ENCODE measurements at regions not wholly inside any gene's neighbourhood (a gene's known extent, or its start where the extent isn't known, plus 50 kb on each side); places are given as distances from the start of the nearest gene placed in this dataset.
A peak's percentile ranks its signal among the peaks of the same experiment; 100 is the strongest.

DNA sequence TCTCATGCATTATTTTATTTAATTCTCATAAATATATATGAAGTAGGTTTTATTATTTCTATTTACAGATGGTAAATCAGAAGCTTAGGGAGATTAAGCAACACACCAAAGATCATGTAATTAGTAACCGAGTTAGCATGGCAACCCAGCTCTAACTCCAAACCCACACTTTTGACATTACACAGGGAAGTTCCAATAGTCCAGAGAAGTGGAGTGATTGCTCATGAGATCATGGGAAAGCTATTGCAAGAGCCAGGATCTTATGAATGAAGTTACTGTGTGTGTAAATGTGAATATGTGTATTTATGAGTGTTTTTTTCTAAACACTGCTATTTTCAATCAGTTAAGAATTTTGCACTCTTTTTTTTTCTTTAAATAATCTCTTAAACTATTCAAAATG lies 225.8 kb upstream of the KIRREL3 start:
- no peaks in the 10 kb centered on the region for H3K9me3 ChIP-seq (ENCODE audit: low read length)
- H3K9me2 ChIP-seq (ENCODE audit: insufficient read depth, low read length) = no peaks in the 10 kb centered on the region
- H3K4me3 ChIP-seq (ENCODE audit: low read length) = no peak overlapping the region
- TF ChIP-seq TAF1 (IDR thresholded peaks at IDR 0.05; ENCODE audit: low read depth) = no peak
- no peak for TF ChIP-seq RAD21 (conservative IDR thresholded peaks at IDR 0.05)
- TF ChIP-seq EZH2 (IDR thresholded peaks at IDR 0.05; ENCODE audit: borderline replicate concordance, insufficient read depth, low read length, poor library complexity, severe bottlenecking) = no peak
- TF ChIP-seq, protein P1, sequence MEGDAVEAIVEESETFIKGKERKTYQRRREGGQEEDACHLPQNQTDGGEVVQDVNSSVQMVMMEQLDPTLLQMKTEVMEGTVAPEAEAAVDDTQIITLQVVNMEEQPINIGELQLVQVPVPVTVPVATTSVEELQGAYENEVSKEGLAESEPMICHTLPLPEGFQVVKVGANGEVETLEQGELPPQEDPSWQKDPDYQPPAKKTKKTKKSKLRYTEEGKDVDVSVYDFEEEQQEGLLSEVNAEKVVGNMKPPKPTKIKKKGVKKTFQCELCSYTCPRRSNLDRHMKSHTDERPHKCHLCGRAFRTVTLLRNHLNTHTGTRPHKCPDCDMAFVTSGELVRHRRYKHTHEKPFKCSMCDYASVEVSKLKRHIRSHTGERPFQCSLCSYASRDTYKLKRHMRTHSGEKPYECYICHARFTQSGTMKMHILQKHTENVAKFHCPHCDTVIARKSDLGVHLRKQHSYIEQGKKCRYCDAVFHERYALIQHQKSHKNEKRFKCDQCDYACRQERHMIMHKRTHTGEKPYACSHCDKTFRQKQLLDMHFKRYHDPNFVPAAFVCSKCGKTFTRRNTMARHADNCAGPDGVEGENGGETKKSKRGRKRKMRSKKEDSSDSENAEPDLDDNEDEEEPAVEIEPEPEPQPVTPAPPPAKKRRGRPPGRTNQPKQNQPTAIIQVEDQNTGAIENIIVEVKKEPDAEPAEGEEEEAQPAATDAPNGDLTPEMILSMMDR (IDR thresholded peaks at IDR 0.05; ENCODE audit: poor library complexity, severe bottlenecking) = no peak
- TF ChIP-seq, protein P2, sequence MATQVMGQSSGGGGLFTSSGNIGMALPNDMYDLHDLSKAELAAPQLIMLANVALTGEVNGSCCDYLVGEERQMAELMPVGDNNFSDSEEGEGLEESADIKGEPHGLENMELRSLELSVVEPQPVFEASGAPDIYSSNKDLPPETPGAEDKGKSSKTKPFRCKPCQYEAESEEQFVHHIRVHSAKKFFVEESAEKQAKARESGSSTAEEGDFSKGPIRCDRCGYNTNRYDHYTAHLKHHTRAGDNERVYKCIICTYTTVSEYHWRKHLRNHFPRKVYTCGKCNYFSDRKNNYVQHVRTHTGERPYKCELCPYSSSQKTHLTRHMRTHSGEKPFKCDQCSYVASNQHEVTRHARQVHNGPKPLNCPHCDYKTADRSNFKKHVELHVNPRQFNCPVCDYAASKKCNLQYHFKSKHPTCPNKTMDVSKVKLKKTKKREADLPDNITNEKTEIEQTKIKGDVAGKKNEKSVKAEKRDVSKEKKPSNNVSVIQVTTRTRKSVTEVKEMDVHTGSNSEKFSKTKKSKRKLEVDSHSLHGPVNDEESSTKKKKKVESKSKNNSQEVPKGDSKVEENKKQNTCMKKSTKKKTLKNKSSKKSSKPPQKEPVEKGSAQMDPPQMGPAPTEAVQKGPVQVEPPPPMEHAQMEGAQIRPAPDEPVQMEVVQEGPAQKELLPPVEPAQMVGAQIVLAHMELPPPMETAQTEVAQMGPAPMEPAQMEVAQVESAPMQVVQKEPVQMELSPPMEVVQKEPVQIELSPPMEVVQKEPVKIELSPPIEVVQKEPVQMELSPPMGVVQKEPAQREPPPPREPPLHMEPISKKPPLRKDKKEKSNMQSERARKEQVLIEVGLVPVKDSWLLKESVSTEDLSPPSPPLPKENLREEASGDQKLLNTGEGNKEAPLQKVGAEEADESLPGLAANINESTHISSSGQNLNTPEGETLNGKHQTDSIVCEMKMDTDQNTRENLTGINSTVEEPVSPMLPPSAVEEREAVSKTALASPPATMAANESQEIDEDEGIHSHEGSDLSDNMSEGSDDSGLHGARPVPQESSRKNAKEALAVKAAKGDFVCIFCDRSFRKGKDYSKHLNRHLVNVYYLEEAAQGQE (IDR thresholded peaks at IDR 0.05; ENCODE audit: borderline replicate concordance) = no peak
- no peak for TF ChIP-seq SMC3 (conservative IDR thresholded peaks at IDR 0.05; ENCODE audit: poor library complexity)
- TF ChIP-seq POLR2AphosphoS5 (IDR thresholded peaks at IDR 0.05) = no peak
- TF ChIP-seq EP300 (conservative IDR thresholded peaks at IDR 0.05; ENCODE audit: poor library complexity, severe bottlenecking) = no peak
- TF ChIP-seq MXI1 (conservative IDR thresholded peaks at IDR 0.05; ENCODE audit: poor library complexity, severe bottlenecking) = no peak
- no peaks in the 10 kb centered on the region for H3F3A ChIP-seq (ENCODE audit: insufficient read depth, low read length, poor library complexity, severe bottlenecking)
- H3K9ac ChIP-seq (ENCODE audit: low read length) = no peak overlapping the region
- no peaks in the 10 kb centered on the region for H3K27me3 ChIP-seq (ENCODE audit: insufficient read depth, low read depth, low read length)
- no peaks in the 10 kb centered on the region for H3K79me2 ChIP-seq (replicated peaks; ENCODE audit: insufficient read depth, low read length)
- no peaks in the 10 kb centered on the region for H3K36me3 ChIP-seq (ENCODE audit: insufficient read depth, low read length)
- H2AFZ ChIP-seq (ENCODE audit: low read depth, low read length) = no peak overlapping the region
- no peak overlapping the region for H3K4me2 ChIP-seq (ENCODE audit: low read length)
- peak overlapping the region; percentile 51 for H3K27ac ChIP-seq (ENCODE audit: low read length)
- no peaks in the 10 kb centered on the region for H4K20me1 ChIP-seq (ENCODE audit: insufficient read depth)

DNA sequence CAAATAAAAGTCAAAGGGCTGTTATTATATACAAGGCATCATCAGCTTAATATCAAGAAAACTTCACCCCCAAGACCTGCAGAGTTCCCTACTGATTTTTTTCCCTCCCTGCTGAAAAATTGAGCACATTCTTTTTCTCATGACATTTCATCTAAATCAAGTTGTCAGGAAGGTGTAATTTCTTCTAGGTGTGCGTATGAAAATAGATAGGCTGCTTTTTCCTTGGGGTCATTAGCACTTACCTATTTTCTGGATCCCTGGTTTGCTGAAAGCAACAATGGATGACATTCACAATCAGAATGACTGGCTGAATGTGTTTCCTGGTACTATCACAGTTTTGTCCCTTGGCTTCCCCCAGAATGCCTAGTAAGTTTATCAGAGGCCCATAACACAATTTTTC lies 225.0 kb upstream of the KIRREL3 start:
- H3K9me2 ChIP-seq (ENCODE audit: insufficient read depth, low read length) = no peaks in the 10 kb centered on the region
- H3F3A ChIP-seq (ENCODE audit: insufficient read depth, low read length, poor library complexity, severe bottlenecking) = no peaks in the 10 kb centered on the region
- no peaks in the 10 kb centered on the region for H4K20me1 ChIP-seq (ENCODE audit: insufficient read depth)
- H2AFZ ChIP-seq (ENCODE audit: low read depth, low read length) = no peak overlapping the region
- no peaks in the 10 kb centered on the region for H3K9me3 ChIP-seq (ENCODE audit: low read length)
- TF ChIP-seq EZH2 (IDR thresholded peaks at IDR 0.05; ENCODE audit: borderline replicate concordance, insufficient read depth, low read length, poor library complexity, severe bottlenecking) (no peak), MXI1 (conservative IDR thresholded peaks at IDR 0.05; ENCODE audit: poor library complexity, severe bottlenecking) (no peak), SMC3 (conservative IDR thresholded peaks at IDR 0.05; ENCODE audit: poor library complexity) (no peak), EP300 (conservative IDR thresholded peaks at IDR 0.05; ENCODE audit: poor library complexity, severe bottlenecking) (peak; percentile 82), RAD21 (conservative IDR thresholded peaks at IDR 0.05) (no peak), TAF1 (IDR thresholded peaks at IDR 0.05; ENCODE audit: low read depth) (no peak), POLR2AphosphoS5 (IDR thresholded peaks at IDR 0.05) (peak; percentile 62)
- TF ChIP-seq, protein P1 (IDR thresholded peaks at IDR 0.05; ENCODE audit: poor library complexity, severe bottlenecking) = no peak
- TF ChIP-seq, protein P2 (IDR thresholded peaks at IDR 0.05; ENCODE audit: borderline replicate concordance) = peak; percentile 46
- peak overlapping the region; percentile 51 for H3K27ac ChIP-seq (ENCODE audit: low read length)
- H3K79me2 ChIP-seq (replicated peaks; ENCODE audit: insufficient read depth, low read length) = no peaks in the 10 kb centered on the region
- no peak overlapping the region for H3K9ac ChIP-seq (ENCODE audit: low read length)
- H3K4me2 ChIP-seq (ENCODE audit: low read length) = no peak overlapping the region
- H3K36me3 ChIP-seq (ENCODE audit: insufficient read depth, low read length) = no peaks in the 10 kb centered on the region
- no peak overlapping the region for H3K4me3 ChIP-seq (ENCODE audit: low read length)
- no peaks in the 10 kb centered on the region for H3K27me3 ChIP-seq (ENCODE audit: insufficient read depth, low read depth, low read length)
